ENCODE measurements at regions not wholly inside any gene's neighbourhood (a gene's known extent, or its start where the extent isn't known, plus 50 kb on each side); places are given as distances from the start of the nearest gene placed in this dataset.
A peak's percentile ranks its signal among the peaks of the same experiment; 100 is the strongest.
"Not testable (repeated sequence)": the region's sequence is repeated elsewhere in the genome, so short reads cannot be mapped to it uniquely, and the experiment has no call there.

DNA sequence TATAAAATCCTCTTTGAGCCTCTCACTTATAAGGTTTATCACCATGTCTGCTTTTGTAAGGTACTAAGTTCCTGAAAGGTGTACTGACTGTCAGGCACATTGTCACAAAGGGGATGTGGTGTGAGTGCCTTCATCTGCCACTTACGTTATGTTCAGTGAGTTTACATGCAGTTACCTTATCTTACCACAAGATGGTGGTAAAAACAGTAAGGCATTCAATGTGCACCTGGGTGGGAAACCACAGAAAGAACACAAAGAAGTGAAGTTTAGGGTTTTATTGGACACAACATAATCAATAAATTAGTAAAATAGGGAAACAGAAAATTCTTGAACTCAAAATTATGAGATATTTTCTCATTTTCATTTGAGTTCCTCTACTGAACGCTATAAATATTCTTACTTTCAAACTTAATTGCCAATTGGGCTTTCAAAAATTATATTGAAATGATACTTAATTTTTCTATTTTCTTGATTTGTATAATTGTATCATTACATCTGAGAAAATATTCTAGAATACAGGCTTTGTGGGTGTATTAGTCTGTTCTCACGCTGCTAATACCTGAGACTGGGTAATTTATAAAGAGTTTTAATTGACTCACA is 650.8 kb downstream of the PCDH7 start:
- peak; percentile 33 for DNase-seq (ENCODE audit: low spot score)

DNA sequence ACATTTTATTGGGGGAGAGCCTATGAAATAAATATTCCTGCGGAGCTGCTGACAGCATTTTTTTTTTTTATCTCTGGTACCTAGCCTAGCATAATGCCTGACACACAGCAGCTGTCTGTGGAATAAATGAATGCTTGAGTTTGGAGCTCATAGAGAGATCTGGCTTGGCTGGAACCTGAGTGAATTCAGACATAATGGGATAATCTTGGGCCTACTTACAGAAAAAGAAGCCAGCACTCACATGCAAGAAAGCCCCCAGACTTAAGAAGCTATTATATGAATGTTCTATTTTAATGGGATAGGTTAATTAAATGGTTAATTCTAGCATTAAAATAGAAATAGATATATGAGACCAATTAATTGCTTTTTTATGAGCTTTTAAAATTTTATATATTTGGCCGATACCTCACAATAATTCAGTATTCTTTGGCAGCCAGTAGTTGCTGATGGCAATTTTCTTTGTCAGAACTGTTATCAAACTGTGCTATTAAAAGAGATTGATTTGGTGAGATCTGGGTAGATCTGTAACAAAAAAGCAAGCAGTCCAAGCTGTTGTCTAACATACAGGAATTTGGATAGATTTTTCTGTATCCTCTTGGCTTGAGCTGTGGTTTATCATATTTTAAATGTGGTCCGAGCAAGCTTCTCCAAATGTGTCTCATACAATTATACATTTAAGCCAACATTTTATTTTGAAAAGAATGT is 654.2 kb downstream of the PCDH7 start:
- DNase-seq (ENCODE audit: low spot score), result no peak

- no peak for DNase-seq (ENCODE audit: low spot score)
Observed at GRCh38 chr4:31375936-31376335, 655.8 kb downstream of the PCDH7 start.

GRCh38 chr4:31379364-31379763 is 659.2 kb downstream of the PCDH7 start:
- no peak for DNase-seq (ENCODE audit: low spot score)

- DNase-seq (ENCODE audit: low spot score), result no peak
Observed at GRCh38 chr4:31383767-31384166, 663.6 kb downstream of the PCDH7 start.

DNA sequence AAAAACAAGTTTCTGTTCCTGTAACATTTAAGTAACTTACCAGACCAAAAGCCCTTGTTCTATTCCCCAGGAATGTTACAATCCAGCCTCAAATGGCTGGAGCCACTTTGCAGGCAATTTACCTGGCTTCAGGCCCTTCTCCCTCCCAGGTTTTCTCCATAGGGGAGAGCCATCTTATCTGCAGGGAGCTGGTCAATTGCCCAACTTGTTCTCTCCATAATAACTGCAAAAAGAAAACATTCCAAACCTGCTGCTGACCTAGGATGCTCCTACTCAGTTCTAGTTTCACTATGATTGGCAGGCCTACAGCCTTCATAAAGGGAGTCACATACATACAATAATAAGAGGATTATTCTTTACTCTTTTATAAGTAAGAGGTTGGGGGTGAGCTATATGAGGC is 670.7 kb downstream of the PCDH7 start:
- DNase-seq (ENCODE audit: low spot score), result no peak

DNA sequence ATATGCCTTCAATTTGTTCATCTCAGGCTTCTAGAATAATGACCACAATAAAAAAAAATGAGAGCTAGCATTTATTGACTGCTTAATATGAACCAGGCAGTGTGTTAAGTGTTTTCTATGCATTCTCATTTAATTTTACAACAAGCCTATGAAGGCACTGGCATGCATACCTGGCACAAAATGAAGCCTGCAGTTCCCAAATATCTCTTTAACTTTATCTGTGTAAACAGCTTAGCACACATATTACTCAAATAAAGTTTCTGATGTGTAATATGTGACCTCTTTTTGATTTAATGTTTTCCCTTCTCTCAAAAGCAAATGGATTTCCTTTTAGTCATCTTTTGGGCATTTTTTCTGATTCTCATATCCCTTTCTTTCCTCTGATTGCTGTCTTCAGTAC is 671.8 kb downstream of the PCDH7 start:
- no peak for DNase-seq (ENCODE audit: low spot score)

GRCh38 chr4:31392923-31393322 is 672.8 kb downstream of the PCDH7 start:
- DNase-seq (ENCODE audit: low spot score), result no peak

DNA sequence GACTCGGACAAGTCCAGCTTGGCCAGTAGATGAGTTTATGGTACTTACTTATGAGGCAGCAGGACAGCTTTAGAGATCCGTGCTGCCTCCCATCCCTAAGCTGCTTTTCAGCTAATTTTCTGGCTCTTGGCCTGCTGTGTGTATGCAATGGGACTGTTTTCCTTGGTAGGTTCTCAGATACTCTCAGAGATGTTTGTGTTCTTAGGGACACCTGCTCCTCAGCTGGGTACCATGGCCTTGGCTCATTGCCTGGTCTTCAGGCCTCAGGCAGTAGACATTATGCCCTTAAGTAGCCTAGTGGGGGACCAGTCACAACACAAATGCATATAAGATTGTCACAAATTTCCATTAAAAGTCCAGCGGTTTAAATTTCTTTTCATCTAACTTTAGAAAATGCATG is 688.0 kb downstream of the PCDH7 start:
- no peak for DNase-seq (ENCODE audit: low spot score)

- no peak for DNase-seq (ENCODE audit: low spot score)
Observed at GRCh38 chr4:31411565-31411964, 691.4 kb downstream of the PCDH7 start.

DNA sequence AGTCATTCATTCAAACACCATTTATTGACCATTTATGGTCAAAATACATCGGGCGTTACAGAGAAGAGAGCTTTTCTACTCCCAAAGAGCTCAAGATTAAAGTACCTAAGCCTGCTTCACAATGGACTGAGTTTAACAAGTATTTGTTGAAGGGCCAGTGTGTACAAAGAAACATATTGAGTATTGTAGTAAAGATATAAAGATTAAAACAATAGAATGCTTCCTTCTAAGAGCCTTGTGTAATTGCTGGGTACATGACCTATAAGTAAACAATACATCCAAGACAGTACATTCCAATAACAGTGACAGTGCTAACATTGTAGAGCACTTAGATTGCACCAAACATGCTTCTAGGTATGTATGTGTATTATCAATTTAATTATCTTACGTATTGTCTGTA is 695.5 kb downstream of the PCDH7 start:
- DNase-seq (ENCODE audit: low spot score), result no peak

GRCh38 chr4:31416498-31416897 is 696.3 kb downstream of the PCDH7 start:
- DNase-seq (ENCODE audit: low spot score), result no peak

DNA sequence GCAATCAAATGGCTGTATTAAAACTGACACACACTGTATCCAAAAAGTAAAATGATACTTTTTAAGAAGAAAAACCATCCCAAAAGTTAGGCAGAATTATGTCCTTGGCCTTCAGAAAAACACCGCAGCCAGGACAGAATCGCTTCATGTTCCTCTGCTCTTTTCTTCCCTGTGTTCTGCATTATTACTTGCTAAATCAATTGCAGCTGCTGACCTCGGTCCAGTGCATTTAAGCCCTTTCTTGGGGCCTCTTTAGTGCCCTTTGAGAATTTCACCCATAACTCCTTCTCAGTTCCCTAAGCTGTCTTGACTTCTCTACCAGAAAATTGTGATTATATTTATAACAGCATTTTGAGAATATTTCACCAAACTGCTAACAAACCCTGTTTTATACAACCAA is 696.9 kb downstream of the PCDH7 start:
- no peak for DNase-seq (ENCODE audit: low spot score)

DNA sequence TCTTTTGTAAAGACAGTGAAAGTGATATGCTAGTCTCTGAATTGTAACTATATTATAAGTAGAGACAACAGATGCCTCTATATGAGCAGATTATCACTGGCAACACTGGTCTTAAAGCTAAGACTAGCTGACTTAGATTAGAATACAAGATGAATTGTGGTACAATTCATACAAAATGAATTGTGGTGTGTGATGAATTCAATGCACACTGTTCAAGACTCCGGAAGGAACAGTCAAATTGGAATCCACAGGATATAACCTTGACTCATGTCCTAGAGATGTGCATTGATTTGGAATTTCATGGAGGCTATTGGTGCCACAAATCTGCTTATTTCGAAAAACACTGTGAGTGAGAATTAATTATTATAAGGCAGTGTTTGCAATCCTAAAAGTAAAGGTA is 701.8 kb downstream of the PCDH7 start:
- DNase-seq (ENCODE audit: low spot score), result no peak

DNA sequence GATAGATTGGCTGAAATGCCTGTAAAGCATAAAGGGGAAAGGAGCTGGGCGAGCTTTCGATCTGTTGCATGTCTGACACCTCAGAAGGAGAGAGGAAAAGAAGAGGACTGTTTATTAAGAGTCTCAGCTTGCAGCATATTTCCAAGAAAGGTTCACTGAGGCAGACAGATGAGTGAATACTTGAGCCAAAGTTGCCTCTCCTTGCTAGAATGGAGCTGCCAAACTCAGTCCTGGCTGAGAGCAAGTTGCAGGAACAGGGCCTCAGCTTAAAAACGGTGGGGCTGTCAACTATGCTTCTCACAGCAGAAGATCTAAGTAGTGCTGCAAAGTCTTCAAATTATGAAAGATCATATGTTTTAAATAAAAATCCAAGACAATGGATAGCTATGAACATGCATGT is 707.5 kb downstream of the PCDH7 start:
- DNase-seq (ENCODE audit: low spot score), result no peak

DNA sequence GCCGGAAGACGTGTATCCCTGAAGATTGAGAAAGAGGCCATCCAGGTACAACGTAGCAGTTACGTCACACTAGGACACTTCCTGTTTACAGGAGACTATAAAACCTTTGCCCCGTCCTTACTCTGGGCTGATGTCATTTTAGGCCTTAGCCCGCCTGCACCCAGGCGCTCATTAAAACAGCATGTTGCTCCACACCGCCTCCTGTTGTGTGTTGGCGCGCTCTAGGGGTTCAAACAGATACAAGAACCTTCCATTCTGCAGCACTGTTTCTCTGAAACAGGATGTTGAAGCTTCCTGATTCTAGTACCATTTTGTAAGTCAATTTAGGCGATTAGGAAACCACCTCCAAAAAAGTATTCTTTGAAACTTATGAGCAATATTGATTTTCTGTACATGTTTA is 722.1 kb downstream of the PCDH7 start:
- DNase-seq (ENCODE audit: low spot score), result no peak

GRCh38 chr4:31445526-31445925 is 725.4 kb downstream of the PCDH7 start:
- no peak for DNase-seq (ENCODE audit: low spot score)

GRCh38 chr4:31455612-31456011 is 735.4 kb downstream of the PCDH7 start:
- DNase-seq (ENCODE audit: low spot score), result no peak

- peak; percentile 2 for DNase-seq (ENCODE audit: low spot score)
Observed at GRCh38 chr4:31458813-31459212, 738.6 kb downstream of the PCDH7 start.

GRCh38 chr4:31461421-31461820 is 741.3 kb downstream of the PCDH7 start:
- no peak for DNase-seq (ENCODE audit: low spot score)

DNA sequence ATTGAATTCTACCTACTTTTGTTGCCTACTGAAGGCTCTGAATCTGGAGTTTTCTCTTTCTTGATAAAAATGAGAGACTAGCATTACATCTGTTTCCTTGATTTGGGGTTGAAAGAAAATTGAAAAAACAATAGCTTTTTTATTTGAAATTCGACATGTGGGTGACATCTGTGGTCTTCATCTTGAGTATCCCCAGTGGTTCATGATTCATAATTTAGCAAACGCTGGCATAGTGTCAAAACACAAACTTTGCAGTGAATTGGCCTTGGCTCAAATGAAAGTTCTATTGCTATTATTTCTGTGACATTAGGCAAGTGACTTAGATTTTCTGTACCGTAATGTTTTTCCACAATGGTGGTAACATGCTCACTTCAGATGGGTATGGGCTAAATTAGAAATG is 747.6 kb downstream of the PCDH7 start:
- DNase-seq (ENCODE audit: low spot score), result no peak

- no peak for DNase-seq (ENCODE audit: low spot score)
Observed at GRCh38 chr4:31474221-31474620, 754.1 kb downstream of the PCDH7 start.

DNA sequence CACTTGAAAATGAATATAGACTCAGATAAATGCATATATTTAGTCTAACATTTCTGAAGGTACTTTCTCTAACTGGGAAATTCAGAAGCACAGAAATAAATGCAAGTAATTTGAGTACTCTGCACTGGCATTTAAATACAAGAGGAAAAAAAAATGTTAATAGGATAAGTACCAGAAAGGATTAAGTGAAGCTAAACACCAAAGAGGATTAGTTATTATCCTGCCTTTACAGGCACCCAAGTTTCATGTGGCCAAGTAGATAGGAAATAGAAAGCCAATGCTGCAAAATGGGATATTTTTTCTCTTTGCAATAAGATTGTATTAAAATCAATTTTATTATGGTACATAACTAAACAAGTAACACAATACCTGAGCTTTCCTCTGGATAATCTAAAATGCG is 762.5 kb downstream of the PCDH7 start:
- no peak for DNase-seq (ENCODE audit: low spot score)

DNA sequence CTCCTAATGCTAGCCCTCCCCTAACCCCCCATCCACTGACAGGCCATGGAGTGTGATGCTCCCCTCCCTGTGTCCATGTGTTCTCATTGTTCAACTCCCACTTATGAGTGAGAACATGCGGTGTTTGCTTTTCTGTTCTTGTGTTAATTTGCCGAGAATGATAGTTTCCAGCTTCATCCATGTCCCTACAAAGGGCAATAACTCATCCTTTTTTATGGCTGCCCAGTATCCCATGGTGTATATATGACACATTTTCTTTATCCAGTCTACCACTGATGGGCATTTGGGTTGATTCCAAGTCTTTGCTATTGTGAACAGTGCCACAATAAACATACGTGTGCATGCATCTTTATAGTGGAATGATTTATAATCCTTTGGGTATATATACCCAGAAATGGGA is 779.0 kb downstream of the PCDH7 start:
- not testable (repeated sequence) for DNase-seq (ENCODE audit: low spot score)
